HG03280 (cell line): ENCODE measurements at regions not wholly inside any gene's neighbourhood (a gene's known extent, or its start where the extent isn't known, plus 50 kb on each side); places are given as distances from the start of the nearest gene placed in this dataset.
"Not testable (repeated sequence)": the region's sequence is repeated elsewhere in the genome, so short reads cannot be mapped to it uniquely, and the experiment has no call there.

Experiments used
- ATAC-seq: cut with Tn5 transposase; IDR thresholded peaks from one replicate; pipeline ENCODE4 v1.9.1; 2021; ENCODE audit warnings: mild to moderate bottlenecking, moderate library complexity; ENCODE audit not compliant: unreplicated experiment

GRCh38 chr1:206256935-206257334 lies 53.6 kb downstream of the SRGAP2 start:
- not testable (repeated sequence) for ATAC-seq

- ATAC-seq, result not testable (repeated sequence)
Observed at GRCh38 chr1:206261473-206261872, 58.1 kb downstream of the SRGAP2 start.

- ATAC-seq, result not testable (repeated sequence)
Observed at GRCh38 chr1:206262424-206262823, 59.1 kb downstream of the SRGAP2 start.

- not testable (repeated sequence) for ATAC-seq
Observed at GRCh38 chr1:206264916-206265315, 61.6 kb downstream of the SRGAP2 start.

GRCh38 chr1:206271153-206271552 lies 67.8 kb downstream of the SRGAP2 start:
- not testable (repeated sequence) for ATAC-seq

GRCh38 chr1:206273104-206273503 lies 69.8 kb downstream of the SRGAP2 start:
- ATAC-seq, result not testable (repeated sequence)

GRCh38 chr1:206276143-206276542 lies 72.8 kb downstream of the SRGAP2 start:
- ATAC-seq, result not testable (repeated sequence)

GRCh38 chr1:206278683-206279082 lies 75.3 kb downstream of the SRGAP2 start:
- ATAC-seq, result not testable (repeated sequence)

GRCh38 chr1:206280683-206281082 lies 77.3 kb downstream of the SRGAP2 start:
- ATAC-seq, result not testable (repeated sequence)

GRCh38 chr1:206281912-206282654 lies 78.7 kb downstream of the SRGAP2 start:
- ATAC-seq, result peak; percentile 44

- ATAC-seq, result not testable (repeated sequence)
Observed at GRCh38 chr1:206285024-206285960, 82.0 kb downstream of the SRGAP2 start.

GRCh38 chr1:206287759-206288158 lies 84.4 kb downstream of the SRGAP2 start:
- not testable (repeated sequence) for ATAC-seq

GRCh38 chr1:206288453-206288852 lies 85.1 kb downstream of the SRGAP2 start:
- ATAC-seq, result not testable (repeated sequence)

- not testable (repeated sequence) for ATAC-seq
Observed at GRCh38 chr1:206297145-206298031, 94.0 kb downstream of the SRGAP2 start.

GRCh38 chr1:206298032-206298392 lies 94.7 kb downstream of the SRGAP2 start:
- ATAC-seq, result not testable (repeated sequence)

- ATAC-seq, result not testable (repeated sequence)
Observed at GRCh38 chr1:206299181-206299791, 95.9 kb downstream of the SRGAP2 start.

- ATAC-seq, result not testable (repeated sequence)
Observed at GRCh38 chr1:206299942-206300341, 96.6 kb downstream of the SRGAP2 start.

- not testable (repeated sequence) for ATAC-seq
Observed at GRCh38 chr1:206302056-206302455, 98.7 kb downstream of the SRGAP2 start.

- not testable (repeated sequence) for ATAC-seq
Observed at GRCh38 chr1:206307442-206307841, 104.1 kb downstream of the SRGAP2 start.

GRCh38 chr1:206310948-206311347 lies 107.6 kb downstream of the SRGAP2 start:
- not testable (repeated sequence) for ATAC-seq
